Endothelial cell of umbilical vein (primary cell): ENCODE measurements at regions not wholly inside any gene's neighbourhood (a gene's known extent, or its start where the extent isn't known, plus 50 kb on each side); places are given as distances from the start of the nearest gene placed in this dataset.

Source experiments
- BruUV-seq: library from RNA; stranded (reverse); fragments of 400-500 nt; replicated peaks from 2 replicates; lab custom pipeline; 2021; lab: Mats Ljungman, UMichigan
- CTCF ChIA-PET: fragments of 300-600, 350-600 bp; sonication (Branson Sonifier 250); formaldehyde crosslinking; loops from one replicate; lab custom pipeline; 2021; ENCODE audit warnings: antibody characterized with exemption, inconsistent platforms; lab: Charles Lee
- POLR2A ChIA-PET: fragments of 300-600, 350-600 bp; sonication (Branson Sonifier 250); formaldehyde crosslinking; loops from one replicate; lab custom pipeline; 2021; ENCODE audit warnings: antibody characterized with exemption, inconsistent platforms; lab: Charles Lee
- DNase-seq: peaks from one replicate; pipeline ENCODE4 v3.0.0-alpha.2; 2011; ENCODE audit warnings: low read depth, low spot score
- FAIRE-seq: peaks from 2 replicates; lab custom pipeline; 2011; peaks lifted over from hg19 to GRCh38; lab: Jason Lieb, UNC
- H2AFZ ChIP-seq: 2 replicates; pipeline ENCODE4 v1.6.0; 2012; ENCODE audit warnings: low read depth, low read length, control low read depth, inconsistent platforms
- H3K27ac ChIP-seq: 2 replicates; pipeline ENCODE4 v1.5.1; 2011; ENCODE audit warnings: low read depth, mild to moderate bottlenecking, control low read depth, low read length, moderate library complexity; ENCODE audit not compliant: insufficient read depth
- H3K27me3 ChIP-seq, 2 experiments: 2 replicates each; pipeline versions ENCODE4 v1.6.0 to v1.6.1; 2011; ENCODE audit warnings: low read length in 2 of 2, mixed read lengths in 1 of 2; ENCODE audit not compliant: control insufficient read depth in 2 of 2, insufficient read depth in 2 of 2
- H3K36me3 ChIP-seq, 2 experiments: 2 replicates in 1 of 2; 3 replicates in 1 of 2; pipeline ENCODE4 v1.5.1; 2011; ENCODE audit warnings: low read length in 2 of 2, mild to moderate bottlenecking in 1 of 2, moderate library complexity in 1 of 2; ENCODE audit not compliant: control insufficient read depth in 2 of 2, insufficient read depth in 2 of 2; ENCODE audit errors: extremely low read depth in 1 of 2
- H3K4me1 ChIP-seq: 3 replicates; pipeline ENCODE4 v1.5.1; 2011; ENCODE audit warnings: mild to moderate bottlenecking, low read length; ENCODE audit not compliant: control insufficient read depth, insufficient read depth; ENCODE audit errors: extremely low read depth
- H3K4me2 ChIP-seq: 2 replicates; pipeline ENCODE4 v1.6.1; 2011; ENCODE audit warnings: low read length, control low read depth, mixed read lengths; ENCODE audit not compliant: insufficient read depth
- H3K4me3 ChIP-seq, 3 experiments: fragments of 200-600 bp in 1 of 3; sonication (generic), shearing (Covaris generic) in 1 of 3; replicated peaks in 1 of 3; 2 replicates each; pipeline ENCODE4 v1.5.1; 2011 to 2016; ENCODE audit warnings: control low read depth in 3 of 3, low read length in 3 of 3, mild to moderate bottlenecking in 2 of 3, inconsistent platforms in 1 of 3, low read depth in 1 of 3, moderate library complexity in 1 of 3; ENCODE audit not compliant: insufficient read depth in 1 of 3
- H3K79me2 ChIP-seq: 2 replicates; pipeline ENCODE4 v1.6.0; 2012; ENCODE audit warnings: low read length, inconsistent platforms; ENCODE audit not compliant: control insufficient read depth, insufficient read depth
- H3K9ac ChIP-seq: replicated peaks from 2 replicates; pipeline ENCODE3; 2011; ENCODE audit warnings: low read length, control low read depth; ENCODE audit not compliant: insufficient read depth; ENCODE audit errors: extremely low read depth
- H3K9me1 ChIP-seq: replicated peaks from 3 replicates; pipeline ENCODE4 v1.6.0; 2011; ENCODE audit warnings: mild to moderate bottlenecking, low read length; ENCODE audit not compliant: control insufficient read depth, insufficient read depth; ENCODE audit errors: extremely low read depth
- H3K9me3 ChIP-seq: replicated peaks from 2 replicates; pipeline ENCODE4 v1.5.1; 2012; ENCODE audit warnings: low read length, inconsistent platforms; ENCODE audit not compliant: control insufficient read depth, insufficient read depth
- H4K20me1 ChIP-seq: replicated peaks from 2 replicates; pipeline ENCODE3; 2011; ENCODE audit warnings: mild to moderate bottlenecking, low read length; ENCODE audit not compliant: control insufficient read depth, insufficient read depth; ENCODE audit errors: extremely low read depth
- CTCF ChIP-seq, 2 donors: IDR thresholded peaks; 1 replicate in 1 of 2; 2 replicates in 1 of 2; pipeline ENCODE4 v1.5.1; 2011; ENCODE audit warnings: low read length in 2 of 2, mild to moderate bottlenecking in 2 of 2, moderate library complexity in 2 of 2, control low read depth in 1 of 2, inconsistent platforms in 1 of 2, low read depth in 1 of 2; ENCODE audit not compliant: insufficient read depth in 1 of 2; ENCODE audit errors: extremely low read depth in 1 of 2
- EZH2 ChIP-seq: IDR thresholded peaks from 2 replicates; pipeline ENCODE4 v1.6.1; 2012; ENCODE audit warnings: borderline replicate concordance, low read depth, mild to moderate bottlenecking, moderate library complexity, low read length, inconsistent platforms; ENCODE audit not compliant: severe bottlenecking
- FOS ChIP-seq: IDR thresholded peaks from 2 replicates; pipeline ENCODE4 v1.6.1; 2011; ENCODE audit warnings: mild to moderate bottlenecking, low read length, moderate library complexity, borderline replicate concordance; ENCODE audit not compliant: insufficient read depth
- GATA2 ChIP-seq: IDR thresholded peaks from 2 replicates; pipeline ENCODE4 v1.7.0; 2011; ENCODE audit warnings: low read depth, mild to moderate bottlenecking, moderate library complexity, mixed read lengths, low read length; ENCODE audit not compliant: insufficient read length, insufficient read depth
- JUN ChIP-seq: IDR thresholded peaks from 2 replicates; pipeline ENCODE4 v1.6.1; 2011; ENCODE audit warnings: borderline replicate concordance, low read depth; ENCODE audit not compliant: insufficient read length, insufficient read depth
- MAX ChIP-seq: IDR thresholded peaks from 2 replicates; pipeline ENCODE4 v1.6.1; 2011; ENCODE audit not compliant: insufficient read depth, insufficient read length
- MYC ChIP-seq: IDR thresholded peaks from one replicate; pipeline ENCODE4 v1.6.1; 2011; ENCODE audit warnings: mild to moderate bottlenecking, low read depth, low read length
- POLR2A ChIP-seq: IDR thresholded peaks from 2 replicates; pipeline ENCODE4 v1.6.1; 2012; ENCODE audit warnings: low read depth, mild to moderate bottlenecking, control low read depth, low read length
- POLR2AphosphoS5 ChIP-seq: IDR thresholded peaks from 2 replicates; pipeline ENCODE4 v1.6.1; 2012; ENCODE audit warnings: low read depth, mild to moderate bottlenecking, control low read depth, low read length, moderate library complexity; ENCODE audit not compliant: insufficient read depth
- dilution Hi-C: fragments of 300-500 bp; cut with MboI; formaldehyde crosslinking; loops from one replicate; pipeline ENCODE4 v1.15.0; 2019; ENCODE audit warnings: low sequenced_read_pairs; ENCODE audit not compliant: extremely low pct_ligation_motif_present
- intact Hi-C: fragments of 100-400 bp; cut with micrococcal nuclease; formaldehyde crosslinking; loops from one replicate; pipeline ENCODE4 v1.10.0; 2022

- TF ChIP-seq POLR2A: no peak
- no peak for TF ChIP-seq FOS
- TF ChIP-seq EZH2: no peak
- no peak for TF ChIP-seq JUN
- TF ChIP-seq GATA2: no peak
- no peak for TF ChIP-seq CTCF (IDR thresholded peaks at IDR 0.05; ENCODE audit: extremely low read depth in 1 of 2, insufficient read depth in 1 of 2, low read depth in 1 of 2, low read length in 2 of 2)
- no peak for TF ChIP-seq POLR2AphosphoS5
- no peak for TF ChIP-seq MAX
- TF ChIP-seq MYC: no peak
- FAIRE-seq: no peak
- H2AFZ ChIP-seq: no peak overlapping the region
Observed at GRCh38 chrX:131388293-131388692, 99.2 kb upstream of the IGSF1 start.

More at GRCh38 chrX:131388293-131388692, 99.2 kb upstream of the IGSF1 start:
- H3K36me3 ChIP-seq: no peaks in the 10 kb centered on the region
- ChIA-PET POLR2A (no interaction called here), CTCF (no interaction called here)
- intact Hi-C loops: no loop called here
- no peaks in the 10 kb centered on the region for H3K79me2 ChIP-seq
- H3K9me3 ChIP-seq: no peaks in the 10 kb centered on the region
- H3K27ac ChIP-seq: no peak overlapping the region
- H3K27me3 ChIP-seq: no peaks in the 10 kb centered on the region
- H3K4me3 ChIP-seq: no peak overlapping the region
- H3K9ac ChIP-seq: no peak overlapping the region
- dilution Hi-C loops: no loop called here
- H3K9me1 ChIP-seq: no peaks in the 10 kb centered on the region
- BruUV-seq: no TSS peak
- no peak overlapping the region for H3K4me2 ChIP-seq
- no peaks in the 10 kb centered on the region for H3K4me1 ChIP-seq
- no peaks in the 10 kb centered on the region for H4K20me1 ChIP-seq
- no peak for DNase-seq
